CMK (cell line): ENCODE measurements at regions not wholly inside any gene's neighbourhood (a gene's known extent, or its start where the extent isn't known, plus 50 kb on each side); places are given as distances from the start of the nearest gene placed in this dataset.
"Not testable (repeated sequence)": the region's sequence is repeated elsewhere in the genome, so short reads cannot be mapped to it uniquely, and the experiment has no call there.

Experiments
- DNase-seq: peaks from one replicate; pipeline ENCODE4 v3.0.0-alpha.2; 2010; ENCODE audit warnings: low read depth

DNA sequence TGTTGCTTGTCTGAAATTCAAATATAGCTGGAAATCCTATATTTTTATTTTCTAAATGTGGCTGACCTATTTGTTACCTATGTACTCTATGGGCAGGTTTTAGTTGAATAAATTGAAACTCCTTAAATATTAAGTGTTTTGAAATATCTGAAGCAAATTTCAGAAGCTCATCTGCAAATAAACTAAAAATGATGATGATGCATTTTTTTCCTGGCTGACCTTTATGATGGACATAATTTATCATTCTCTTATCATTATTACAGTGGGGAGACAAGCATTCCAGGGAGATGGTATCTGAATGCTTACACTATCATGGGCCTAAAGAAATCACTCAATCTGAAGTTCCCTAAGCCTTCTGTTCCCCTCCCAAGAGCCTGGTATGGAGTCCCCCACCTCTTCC is 1225.2 kb downstream of the AACS start:
- DNase-seq: no peak

- DNase-seq: not testable (repeated sequence)
These were observed 1226.8 kb downstream of the AACS start for GRCh38 chr12:126291987-126292386.

GRCh38 chr12:126295652-126296051 is 1230.4 kb downstream of the AACS start:
- DNase-seq: no peak

GRCh38 chr12:126309278-126309677 is 1244.0 kb downstream of the AACS start:
- no peak for DNase-seq

- no peak for DNase-seq
These were observed 1247.2 kb downstream of the AACS start for GRCh38 chr12:126312457-126312856.

GRCh38 chr12:126316411-126316810 is 1251.2 kb downstream of the AACS start:
- DNase-seq: no peak

- DNase-seq: no peak
These were observed 1272.6 kb downstream of the AACS start for GRCh38 chr12:126337556-126338441.

DNA sequence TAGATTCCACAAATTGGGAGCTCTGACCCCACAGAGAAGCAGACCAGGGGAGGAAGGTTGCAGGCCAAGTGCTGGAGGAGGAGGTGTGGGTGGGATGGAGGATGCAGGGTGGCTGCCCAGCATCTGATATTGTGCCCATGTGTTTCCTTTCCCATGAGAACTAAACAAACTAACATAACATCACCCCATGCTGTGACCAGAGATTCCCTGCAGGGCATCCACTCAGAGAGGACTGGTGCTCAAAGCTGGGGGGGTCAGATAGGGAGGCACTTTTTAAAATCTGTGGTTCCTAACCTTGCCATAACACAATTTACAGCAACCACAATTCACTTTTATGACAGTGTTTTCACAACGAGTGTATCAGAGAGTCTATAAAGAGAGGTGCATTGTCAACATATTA is 1277.6 kb downstream of the AACS start:
- DNase-seq: no peak

DNA sequence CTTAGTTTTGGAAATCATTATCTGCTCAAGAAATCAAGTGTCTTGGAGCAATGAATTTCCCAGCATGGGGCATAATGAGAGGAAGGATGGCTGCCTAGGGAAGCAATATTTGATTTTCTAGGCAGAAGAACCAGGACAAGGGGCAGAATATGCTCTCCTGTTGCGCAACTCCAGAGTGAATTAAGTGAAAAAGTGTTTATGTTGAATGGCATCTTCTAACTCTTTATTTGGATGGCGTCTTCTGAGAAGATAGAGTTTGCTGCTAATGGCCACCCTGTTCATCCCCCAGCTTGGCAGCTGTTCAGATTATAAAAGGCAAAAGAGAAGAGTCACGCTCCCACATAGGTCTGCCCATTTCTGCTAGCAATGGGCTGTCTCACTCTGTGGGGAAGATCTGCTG is 1278.1 kb downstream of the AACS start:
- no peak for DNase-seq

DNA sequence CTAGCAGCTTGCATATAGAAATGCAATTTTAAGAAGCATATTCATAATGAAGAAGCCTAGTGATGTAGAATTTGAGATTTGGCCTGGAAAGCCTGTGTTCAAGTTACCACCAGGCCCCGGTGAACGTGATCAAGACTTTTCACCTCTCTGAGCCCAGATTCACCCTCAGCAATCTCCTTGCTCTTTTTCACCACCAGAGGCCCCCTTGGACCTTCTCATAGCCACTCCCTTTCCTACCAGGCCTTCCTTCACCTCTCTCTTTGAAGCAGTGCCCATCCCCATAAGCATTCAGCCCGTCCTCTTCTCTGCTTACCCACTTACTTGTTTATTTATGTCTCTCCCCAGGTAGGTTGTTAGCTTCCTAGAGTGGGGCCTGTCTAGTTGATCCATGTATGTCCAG is 1280.9 kb downstream of the AACS start:
- DNase-seq: no peak

DNA sequence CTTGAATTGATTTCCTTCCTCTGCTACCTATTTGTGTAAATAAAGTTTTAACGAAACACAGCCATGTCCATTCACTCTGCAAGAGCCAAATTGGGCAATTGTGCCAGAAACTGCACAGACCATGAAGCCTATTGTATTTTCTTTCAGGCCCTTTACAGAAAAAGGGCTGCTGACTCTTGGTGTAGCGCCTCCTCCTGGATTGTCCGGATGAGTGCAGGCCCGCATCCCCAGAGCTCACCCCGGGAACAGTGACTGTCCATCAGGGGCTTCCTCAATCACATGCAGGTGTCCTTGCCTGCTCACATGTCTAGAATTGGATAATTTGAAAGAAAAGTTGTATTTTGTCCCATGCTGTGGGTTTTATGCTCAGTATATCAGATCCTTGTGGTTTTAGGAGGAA is 1282.2 kb downstream of the AACS start:
- no peak for DNase-seq

DNA sequence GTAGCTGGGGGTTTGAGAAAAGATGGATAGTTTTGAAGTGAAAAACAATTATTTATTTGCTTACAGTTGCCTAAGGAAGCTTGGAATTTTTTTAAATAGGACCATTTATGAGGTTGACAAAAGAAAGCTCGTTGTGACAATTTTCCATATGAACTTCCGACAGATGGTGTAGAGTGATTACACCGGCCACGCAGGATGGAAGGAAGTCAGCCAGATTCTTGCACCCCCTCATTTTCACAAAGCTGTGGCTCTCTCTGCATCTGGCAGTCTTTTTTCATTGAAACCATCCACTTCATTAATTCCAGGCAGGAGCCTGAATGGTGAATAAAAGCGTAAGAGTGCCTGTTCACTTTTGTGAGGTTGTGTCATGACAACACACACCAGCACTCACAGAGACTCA is 1284.1 kb downstream of the AACS start:
- DNase-seq: no peak

- no peak for DNase-seq
These were observed 1288.4 kb downstream of the AACS start for GRCh38 chr12:126353604-126354003.

DNA sequence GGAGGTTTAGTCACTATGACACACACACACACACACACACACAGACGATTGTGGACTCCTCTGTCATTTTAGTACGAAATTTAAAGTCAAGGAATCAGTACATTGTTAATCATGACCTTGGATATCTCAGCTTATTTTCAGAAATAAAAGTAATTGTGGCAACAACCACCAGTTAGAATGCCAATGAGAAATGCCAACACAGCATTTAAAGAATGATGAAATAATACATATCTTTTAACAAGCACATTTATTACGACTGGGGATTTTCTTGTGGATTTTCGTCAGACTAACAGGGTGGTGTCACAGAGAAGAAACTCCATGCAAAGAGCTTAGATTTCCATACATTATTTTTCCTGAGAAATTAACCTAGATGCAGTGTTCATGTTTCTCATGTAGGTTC is 1289.4 kb downstream of the AACS start:
- DNase-seq: no peak

DNA sequence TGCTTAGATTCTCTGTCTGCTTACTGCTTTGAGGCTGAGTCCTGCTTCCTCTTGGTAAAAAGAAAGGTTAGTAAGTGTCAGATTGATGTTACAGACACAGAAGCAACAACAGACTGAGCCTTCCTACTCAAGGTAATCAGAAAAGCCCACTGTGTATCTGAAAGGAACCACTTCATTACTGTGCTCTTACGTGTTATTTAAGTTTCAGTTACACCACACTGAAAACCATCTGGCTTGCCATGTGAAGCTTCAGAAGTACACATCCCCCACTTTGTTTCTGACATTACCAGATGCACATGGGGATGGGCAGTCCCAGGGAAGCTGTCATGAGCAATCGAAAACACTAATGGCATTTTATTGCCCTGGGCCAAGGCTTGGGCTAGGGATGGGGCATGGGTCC is 1290.1 kb downstream of the AACS start:
- no peak for DNase-seq

- DNase-seq: no peak
These were observed 1293.6 kb downstream of the AACS start for GRCh38 chr12:126358806-126359205.

GRCh38 chr12:126359216-126359615 is 1294.0 kb downstream of the AACS start:
- DNase-seq: no peak

GRCh38 chr12:126361804-126362203 is 1296.6 kb downstream of the AACS start:
- no peak for DNase-seq

GRCh38 chr12:126362493-126362892 is 1297.3 kb downstream of the AACS start:
- DNase-seq: no peak

GRCh38 chr12:126362964-126363363 is 1297.7 kb downstream of the AACS start:
- no peak for DNase-seq

DNA sequence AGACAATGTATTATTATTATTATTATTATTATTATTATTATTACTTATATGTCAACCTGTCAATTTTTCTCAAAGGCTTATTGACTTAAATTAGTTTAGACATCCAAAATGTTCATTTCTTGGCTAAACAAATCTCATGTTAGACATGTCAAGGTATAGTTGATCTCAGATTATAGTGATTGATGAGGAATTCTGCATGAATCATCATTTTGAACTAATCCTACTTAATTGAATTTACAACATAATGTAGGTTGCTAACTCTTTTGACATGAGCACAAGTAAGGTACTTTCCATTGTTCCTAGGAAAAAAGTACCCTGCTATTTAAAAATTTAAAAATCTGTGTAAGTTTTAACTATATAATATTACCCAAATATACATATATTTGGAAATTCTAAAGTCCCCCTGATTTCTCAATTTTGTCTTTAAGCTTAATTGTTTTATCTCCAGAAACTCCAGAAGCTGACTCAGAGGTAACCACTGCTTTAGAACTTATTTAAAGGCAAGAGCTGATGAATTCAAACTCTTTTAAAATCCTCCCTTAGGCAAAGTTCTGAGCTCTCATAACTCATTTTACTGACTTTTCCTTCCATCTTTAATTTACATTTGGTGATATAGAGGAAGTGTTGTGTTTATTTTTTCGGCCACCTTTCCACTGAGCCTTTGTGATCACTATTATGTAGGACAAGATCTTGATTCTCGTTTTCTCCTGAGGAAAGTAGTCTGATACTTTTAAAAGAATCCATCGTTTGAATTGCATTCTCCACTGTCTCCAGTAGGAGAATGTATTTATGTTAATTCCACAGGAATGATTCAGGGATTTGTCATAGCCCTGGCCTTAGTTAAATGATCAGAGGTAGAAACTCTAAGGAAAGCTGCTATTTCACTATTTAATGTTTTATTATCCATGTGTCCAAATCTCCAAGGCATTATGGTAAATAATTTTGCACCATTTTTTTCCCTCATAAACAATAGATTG is 1304.5 kb downstream of the AACS start:
- DNase-seq: no peak

DNA sequence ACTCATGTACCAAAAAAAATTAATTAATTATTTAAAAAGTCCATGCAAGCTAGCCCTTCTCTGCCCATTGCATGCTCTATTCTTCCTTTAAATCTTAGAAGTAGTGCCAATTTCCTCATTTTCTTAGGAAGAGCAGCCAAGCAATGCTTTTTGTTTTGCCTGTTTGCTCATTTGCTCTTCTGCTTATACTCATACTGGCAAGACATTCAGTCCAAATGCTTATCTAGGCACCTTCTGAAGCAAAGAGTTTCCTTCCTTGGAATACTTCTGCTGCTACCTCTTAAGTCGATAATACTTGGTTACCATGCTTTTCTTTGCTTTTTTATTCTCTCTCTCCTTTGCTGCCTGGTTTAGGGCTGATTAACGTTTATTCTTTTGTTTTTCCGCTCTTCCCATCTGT is 1318.3 kb downstream of the AACS start:
- no peak for DNase-seq

DNA sequence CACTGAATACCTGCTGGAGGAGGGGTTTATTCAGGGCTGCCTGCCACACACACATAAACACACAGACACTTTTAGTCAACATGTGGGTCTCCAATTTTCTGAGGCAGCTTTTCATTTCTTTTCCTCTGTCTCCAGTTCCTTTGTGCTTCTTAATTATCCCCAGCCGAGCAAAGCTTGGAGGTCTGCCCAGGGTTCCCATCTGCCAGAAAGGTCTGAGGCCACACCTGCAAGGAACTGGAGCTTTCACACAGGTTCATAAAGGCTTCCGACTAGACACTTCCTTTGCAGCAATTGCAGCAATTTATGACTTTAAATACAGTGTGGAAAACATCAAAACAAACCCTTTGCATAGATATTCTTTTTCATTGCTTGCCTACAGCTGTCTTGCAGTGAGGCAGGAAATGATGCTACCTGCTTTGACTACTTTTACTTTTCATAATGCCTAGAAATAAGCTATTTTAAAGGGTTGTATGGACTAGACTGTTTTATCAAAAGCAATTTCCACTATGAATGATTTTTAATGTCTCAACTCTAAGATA is 1318.9 kb downstream of the AACS start:
- no peak for DNase-seq
